C4-2B (cell line): ENCODE measurements at regions not wholly inside any gene's neighbourhood (a gene's known extent, or its start where the extent isn't known, plus 50 kb on each side); places are given as distances from the start of the nearest gene placed in this dataset.

ENCODE experiments used
- H3K27ac ChIP-seq: fragments of 450-650 bp; 2 replicates; pipeline ENCODE4 v1.5.1; 2017
- ZFX ChIP-seq: fragments of 450-650 bp; IDR thresholded peaks from 2 replicates; pipeline ENCODE4 v1.6.1; 2017
- TF ChIP-seq, protein P1 (sequence below): fragments of 450-650 bp; conservative IDR thresholded peaks from 2 replicates; pipeline ENCODE4 v1.5.1; 2017; ENCODE audit warnings: mild to moderate bottlenecking

DNA sequence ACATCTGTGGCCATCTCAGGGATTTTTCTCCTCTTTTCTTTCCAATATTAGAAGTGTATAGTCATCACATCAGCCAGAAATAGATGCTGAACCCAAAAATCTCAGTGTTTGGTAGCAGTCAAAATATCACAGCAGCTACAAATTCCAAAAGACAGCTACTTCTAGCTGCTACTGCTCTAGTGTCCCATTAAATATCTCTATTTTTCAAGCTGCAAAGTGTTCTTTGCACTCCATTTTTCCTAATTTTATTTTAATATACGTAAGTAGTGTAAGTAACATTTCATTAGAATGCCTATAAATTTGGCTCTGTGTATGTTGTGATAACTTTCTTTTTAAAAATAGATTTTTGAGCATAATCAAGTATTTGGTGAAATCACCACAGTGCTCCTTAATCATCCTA, 967.3 kb downstream of the BCL11A start:
- TF ChIP-seq ZFX = no peak
- TF ChIP-seq, protein P1, sequence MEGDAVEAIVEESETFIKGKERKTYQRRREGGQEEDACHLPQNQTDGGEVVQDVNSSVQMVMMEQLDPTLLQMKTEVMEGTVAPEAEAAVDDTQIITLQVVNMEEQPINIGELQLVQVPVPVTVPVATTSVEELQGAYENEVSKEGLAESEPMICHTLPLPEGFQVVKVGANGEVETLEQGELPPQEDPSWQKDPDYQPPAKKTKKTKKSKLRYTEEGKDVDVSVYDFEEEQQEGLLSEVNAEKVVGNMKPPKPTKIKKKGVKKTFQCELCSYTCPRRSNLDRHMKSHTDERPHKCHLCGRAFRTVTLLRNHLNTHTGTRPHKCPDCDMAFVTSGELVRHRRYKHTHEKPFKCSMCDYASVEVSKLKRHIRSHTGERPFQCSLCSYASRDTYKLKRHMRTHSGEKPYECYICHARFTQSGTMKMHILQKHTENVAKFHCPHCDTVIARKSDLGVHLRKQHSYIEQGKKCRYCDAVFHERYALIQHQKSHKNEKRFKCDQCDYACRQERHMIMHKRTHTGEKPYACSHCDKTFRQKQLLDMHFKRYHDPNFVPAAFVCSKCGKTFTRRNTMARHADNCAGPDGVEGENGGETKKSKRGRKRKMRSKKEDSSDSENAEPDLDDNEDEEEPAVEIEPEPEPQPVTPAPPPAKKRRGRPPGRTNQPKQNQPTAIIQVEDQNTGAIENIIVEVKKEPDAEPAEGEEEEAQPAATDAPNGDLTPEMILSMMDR = no peak
- H3K27ac ChIP-seq = no peak overlapping the region

DNA sequence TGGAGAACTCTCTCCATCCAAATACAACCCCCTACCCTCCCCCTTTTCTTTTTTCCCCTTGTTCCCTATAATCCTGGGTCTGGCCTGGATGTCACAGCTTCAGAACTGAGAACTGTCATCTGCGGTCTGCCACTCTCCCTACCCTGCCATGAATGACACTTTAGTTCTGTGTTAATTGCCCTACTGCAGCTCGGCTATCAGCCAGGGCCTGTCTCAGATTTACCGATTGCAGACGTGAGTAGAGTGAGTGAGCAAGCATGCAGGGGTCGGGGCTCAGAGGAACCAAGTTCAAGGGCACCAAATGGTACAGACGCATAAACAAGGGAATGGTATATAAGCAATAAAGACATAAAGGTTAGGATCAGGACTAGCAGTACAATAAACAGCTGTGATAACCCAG, 967.8 kb downstream of the BCL11A start:
- no peak overlapping the region for H3K27ac ChIP-seq
- TF ChIP-seq ZFX = no peak
- TF ChIP-seq, protein P1 = no peak

DNA sequence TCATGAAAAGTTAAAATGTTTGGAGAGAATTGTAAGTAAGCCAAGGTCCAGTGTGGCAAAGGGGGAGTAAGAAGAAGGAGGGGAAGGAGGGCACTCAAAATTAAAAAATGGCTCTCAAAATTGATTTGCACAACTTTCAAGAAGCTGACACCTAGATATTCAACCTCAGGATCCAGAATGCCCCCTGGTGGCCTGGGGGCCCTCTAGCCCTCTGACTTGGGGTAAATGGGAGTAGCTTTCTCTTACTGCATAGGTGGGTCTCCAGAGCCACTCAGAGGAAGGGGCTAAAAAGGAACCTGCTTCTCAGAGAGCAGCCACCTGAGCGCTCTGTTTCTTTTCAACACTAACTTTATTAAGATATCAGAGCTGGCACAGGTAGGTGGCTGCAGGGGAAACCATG, 968.5 kb downstream of the BCL11A start:
- no peak for TF ChIP-seq ZFX
- TF ChIP-seq, protein P1 = peak; percentile 41

DNA sequence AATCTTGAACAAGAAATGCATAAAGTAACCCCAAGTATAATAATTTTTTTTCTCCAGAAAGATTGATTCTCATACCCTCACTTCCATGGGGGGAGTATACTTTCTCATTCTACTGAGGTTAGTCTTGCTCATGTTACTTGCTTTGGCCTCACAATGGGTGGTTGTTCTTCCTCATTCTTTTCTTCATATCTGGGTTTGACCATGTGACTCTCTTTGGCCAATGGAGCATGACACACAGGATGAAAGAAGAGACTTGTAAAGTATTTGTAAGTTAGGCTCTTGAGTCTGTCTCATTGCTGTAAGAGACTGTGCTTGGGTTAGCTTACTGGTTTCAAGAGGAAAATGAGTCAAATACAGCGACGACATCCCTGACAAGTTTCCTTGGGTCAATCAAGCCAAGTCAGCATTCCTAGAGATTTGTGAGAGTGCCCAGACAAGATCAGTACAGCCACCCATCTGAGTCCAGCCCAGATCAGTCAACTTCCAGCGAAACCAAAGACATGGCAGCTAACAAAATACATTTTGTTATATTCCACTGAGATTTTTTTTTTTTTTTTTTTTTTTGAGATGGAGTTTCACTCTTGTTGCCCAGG, 970.2 kb downstream of the BCL11A start:
- no peak for TF ChIP-seq ZFX
- TF ChIP-seq, protein P1 = no peak
- no peak overlapping the region for H3K27ac ChIP-seq

More for the DNA sequence above, 968.5 kb downstream of the BCL11A start:
- no peak overlapping the region for H3K27ac ChIP-seq

DNA sequence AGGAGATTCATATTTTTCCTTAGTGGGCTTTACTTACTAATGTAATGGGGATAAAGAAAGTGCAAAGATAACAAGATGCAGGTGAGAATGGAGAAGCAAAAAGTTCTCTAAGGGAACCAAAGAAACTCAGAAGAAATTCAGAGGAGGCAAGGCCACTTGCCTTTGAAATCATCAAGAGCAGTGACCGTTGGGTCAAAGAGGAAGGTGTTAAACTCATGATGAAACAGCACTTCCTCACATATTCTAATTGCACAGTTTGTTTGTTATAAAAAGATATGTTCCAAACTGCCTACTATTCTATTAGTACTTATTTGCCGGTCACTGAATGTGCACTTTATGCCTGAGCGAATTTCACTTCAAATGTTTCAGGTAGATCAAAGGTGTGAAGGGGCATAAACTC, 975.1 kb downstream of the BCL11A start:
- no peak overlapping the region for H3K27ac ChIP-seq
- no peak for TF ChIP-seq ZFX
- TF ChIP-seq, protein P1 = no peak

DNA sequence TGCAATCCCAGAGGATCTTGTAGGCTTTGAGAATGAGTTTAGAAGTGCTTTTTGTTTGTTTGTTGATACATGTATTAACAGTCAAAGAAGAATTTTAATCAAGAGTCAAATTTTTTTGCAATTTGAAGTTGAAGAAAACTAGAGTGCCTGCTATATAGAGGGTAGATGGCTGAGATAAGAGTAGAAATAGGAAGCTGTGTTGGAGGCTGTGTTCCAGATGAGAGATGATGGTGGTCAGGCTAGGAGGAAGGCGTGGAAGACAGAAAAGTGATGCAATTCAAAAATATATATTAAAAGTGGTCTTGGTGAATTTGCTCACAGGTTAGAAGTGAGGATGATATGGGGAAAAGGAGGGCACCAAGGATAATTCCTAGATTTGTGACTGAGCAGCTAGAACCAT, 978.3 kb downstream of the BCL11A start:
- H3K27ac ChIP-seq = no peak overlapping the region
- TF ChIP-seq, protein P1 = no peak
- TF ChIP-seq ZFX = no peak

DNA sequence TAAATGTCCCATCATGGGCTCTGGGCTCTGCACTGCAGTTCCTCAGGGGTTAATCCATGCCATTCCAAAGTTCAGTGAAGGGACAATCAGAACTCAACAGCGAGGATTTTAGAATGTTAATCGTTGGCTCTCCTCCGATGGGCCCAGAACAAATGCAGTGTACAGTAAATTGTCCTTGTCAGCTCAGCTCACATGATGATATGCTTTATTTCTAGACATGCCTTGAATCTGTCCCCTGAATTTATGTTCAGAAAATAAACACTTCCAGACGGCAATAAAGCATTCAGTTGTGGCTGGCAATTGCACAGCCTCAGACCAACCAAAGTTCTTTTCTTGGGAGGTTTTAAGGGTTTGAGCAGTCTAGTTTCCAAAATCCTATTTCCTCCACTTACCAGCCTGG, 981.2 kb downstream of the BCL11A start:
- H3K27ac ChIP-seq = no peak overlapping the region
- no peak for TF ChIP-seq ZFX
- TF ChIP-seq, protein P1 = no peak
